SKM-1 treated with dmso at 0.1 percent for 144 hours (cell line): ENCODE measurements at regions not wholly inside any gene's neighbourhood (a gene's known extent, or its start where the extent isn't known, plus 50 kb on each side); places are given as distances from the start of the nearest gene placed in this dataset.

Source experiments
- DNase-seq: peaks from one replicate; lab custom pipeline; 2025; ENCODE audit not compliant: unreplicated experiment; lab: John Stamatoyannopoulos, UW

DNA sequence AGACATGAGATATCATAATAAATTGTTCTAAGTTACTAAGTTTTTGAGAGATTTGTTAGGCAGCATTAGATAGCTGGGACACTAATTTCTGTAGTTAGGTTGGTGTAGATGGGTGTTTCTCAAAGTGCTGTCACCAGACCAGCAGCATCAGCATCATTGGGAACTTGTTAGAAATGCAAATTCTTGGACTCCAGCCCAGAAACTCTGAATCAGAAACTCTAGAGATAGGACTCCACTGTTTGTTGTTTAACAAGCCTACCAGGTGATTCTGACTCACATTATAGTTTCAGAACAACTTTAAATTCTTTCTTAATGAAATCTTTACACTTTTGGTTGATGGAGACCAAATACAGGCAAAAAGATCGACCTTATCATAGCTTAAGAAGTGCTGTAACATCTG, 173.7 kb downstream of the PABPC4L start:
- DNase-seq = no peak

GRCh38 chr4:134024251-134024650, 177.3 kb downstream of the PABPC4L start:
- no peak for DNase-seq

GRCh38 chr4:134019657-134020056, 181.9 kb downstream of the PABPC4L start:
- DNase-seq = no peak

DNA sequence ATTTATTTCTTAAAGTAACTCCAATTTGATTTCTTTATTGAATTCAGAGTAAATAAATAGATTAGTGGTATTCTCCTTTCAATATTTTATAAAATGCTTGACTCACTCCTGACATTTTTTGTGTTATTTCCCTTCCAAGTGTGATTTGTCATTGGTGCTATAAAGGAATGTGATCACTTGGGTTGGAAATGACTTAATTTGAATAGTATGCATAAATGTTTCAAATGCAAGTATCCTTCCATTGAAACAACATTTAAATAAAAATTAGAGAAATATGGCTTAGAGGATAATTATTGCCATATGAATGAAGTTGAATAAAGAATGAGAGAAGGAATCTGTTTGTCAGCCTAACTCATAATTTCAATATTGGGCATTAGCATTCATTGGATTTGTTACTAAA, 182.7 kb downstream of the PABPC4L start:
- DNase-seq = no peak

GRCh38 chr4:134001057-134001456, 200.5 kb downstream of the PABPC4L start:
- no peak for DNase-seq

GRCh38 chr4:133997436-133997835, 204.2 kb downstream of the PABPC4L start:
- DNase-seq = no peak

DNA sequence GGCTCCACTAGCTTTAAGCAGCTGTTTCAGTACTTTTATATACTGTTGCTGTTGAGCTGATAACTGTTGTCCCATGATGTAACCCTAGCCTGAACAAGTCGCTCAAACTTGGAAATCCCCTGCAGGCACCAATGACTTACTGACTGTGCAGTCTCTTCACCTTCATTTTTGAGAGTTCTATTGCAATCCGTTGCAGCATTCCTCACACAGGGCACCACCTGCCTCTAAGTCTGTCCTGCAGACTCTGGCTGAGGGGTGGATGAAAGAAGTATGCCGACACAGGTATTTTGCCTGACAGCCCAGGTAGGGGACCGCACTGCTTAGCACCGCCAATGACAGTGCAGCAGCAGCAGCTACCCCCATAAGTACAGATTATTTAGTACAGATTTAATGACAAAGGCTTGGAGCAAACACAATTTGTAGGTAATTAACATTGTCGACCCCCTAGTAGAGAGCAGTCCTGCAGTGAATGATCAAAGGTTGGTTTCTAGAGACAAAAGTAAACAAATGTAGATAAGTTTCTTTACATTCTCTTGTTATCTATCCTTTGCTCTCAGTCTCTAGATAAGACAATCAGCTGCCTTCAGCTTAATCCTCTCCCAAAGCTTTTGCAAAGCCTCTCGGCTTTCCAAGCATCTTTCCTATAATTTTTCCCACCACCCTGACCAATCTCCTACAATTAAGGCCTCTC, 205.0 kb downstream of the PABPC4L start:
- DNase-seq = no peak

GRCh38 chr4:133995243-133995960, 206.2 kb downstream of the PABPC4L start:
- no peak for DNase-seq

GRCh38 chr4:133982533-133983224, 218.9 kb downstream of the PABPC4L start:
- DNase-seq = no peak

GRCh38 chr4:133981327-133981726, 220.3 kb downstream of the PABPC4L start:
- DNase-seq = no peak

DNA sequence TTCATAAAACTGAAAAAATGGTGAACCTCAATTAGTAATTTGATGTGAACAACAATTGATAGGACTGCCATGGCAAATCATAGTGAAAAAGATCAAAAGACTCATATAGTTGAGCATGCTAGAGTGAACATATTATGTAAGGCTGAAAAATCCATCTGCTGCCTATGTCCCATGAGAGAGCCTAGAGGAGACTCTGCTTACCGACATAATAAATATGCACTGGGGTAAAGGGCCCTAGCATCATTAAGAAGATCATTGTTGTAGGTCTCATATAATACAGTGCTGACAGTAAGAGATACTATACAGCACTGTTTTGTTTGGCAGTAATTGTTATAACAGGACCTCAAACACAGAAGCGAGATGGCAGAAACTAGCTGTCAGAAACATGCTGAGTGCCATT, 229.0 kb downstream of the PABPC4L start:
- no peak for DNase-seq

GRCh38 chr4:133969202-133969848, 232.3 kb downstream of the PABPC4L start:
- DNase-seq = no peak

DNA sequence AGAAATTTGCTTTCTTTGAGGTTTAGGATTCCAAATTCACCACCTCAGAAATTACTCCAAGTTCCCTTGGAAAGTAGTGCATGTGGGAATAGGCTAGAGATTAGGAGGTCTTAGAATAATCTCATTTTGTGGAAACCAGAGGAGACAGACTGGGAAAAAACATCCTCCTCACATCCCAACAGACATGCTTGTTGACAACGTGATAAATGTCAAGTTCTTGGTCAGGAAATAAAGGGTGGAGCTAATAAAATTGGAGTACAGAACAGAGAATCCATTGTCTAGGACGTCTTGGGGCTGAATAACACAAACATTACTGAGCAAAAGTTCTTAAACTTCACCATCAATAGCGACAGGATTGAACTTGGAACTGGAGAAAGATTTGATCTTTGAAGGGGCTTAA, 233.4 kb downstream of the PABPC4L start:
- no peak for DNase-seq

DNA sequence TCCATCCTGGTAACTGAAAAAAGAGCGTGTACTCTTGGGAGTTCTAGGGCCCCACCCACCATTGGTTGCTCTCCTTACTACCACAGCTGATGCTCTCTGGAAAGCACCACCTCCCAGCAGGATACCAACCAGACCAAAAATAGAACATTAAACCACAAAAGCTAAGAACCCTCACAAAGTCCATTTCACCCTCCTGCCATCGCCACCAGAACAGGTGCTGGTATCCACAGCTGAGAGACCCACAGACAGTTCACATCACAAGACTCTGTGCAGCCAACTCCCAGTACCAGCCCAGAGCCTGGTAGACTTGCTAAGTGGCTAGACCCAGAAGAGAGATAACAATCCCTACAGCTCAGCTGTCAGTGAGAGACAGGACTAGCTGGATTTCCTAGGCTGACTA, 240.6 kb downstream of the PABPC4L start:
- no peak for DNase-seq

DNA sequence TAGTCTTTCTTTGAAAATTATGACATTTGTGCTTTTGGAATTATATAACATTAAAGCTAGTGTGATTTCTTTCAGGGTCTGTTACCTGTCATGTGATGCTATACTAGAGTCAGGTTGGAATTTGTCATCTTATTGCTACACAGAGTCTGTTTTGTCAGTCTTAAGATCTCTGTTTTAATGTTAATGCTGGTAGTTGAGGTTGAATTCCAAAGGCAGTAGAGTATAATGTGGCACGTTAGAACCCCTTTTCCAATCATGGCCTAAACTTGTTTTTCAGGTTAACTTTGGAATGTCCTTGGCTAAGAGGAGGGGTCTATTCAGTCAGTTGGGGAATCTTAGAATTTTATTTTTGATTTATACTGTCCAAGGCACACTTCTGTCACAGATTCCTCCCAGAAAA, 258.5 kb downstream of the PABPC4L start:
- no peak for DNase-seq

- no peak for DNase-seq
These were observed 263.5 kb downstream of the PABPC4L start for GRCh38 chr4:133938061-133938460.

DNA sequence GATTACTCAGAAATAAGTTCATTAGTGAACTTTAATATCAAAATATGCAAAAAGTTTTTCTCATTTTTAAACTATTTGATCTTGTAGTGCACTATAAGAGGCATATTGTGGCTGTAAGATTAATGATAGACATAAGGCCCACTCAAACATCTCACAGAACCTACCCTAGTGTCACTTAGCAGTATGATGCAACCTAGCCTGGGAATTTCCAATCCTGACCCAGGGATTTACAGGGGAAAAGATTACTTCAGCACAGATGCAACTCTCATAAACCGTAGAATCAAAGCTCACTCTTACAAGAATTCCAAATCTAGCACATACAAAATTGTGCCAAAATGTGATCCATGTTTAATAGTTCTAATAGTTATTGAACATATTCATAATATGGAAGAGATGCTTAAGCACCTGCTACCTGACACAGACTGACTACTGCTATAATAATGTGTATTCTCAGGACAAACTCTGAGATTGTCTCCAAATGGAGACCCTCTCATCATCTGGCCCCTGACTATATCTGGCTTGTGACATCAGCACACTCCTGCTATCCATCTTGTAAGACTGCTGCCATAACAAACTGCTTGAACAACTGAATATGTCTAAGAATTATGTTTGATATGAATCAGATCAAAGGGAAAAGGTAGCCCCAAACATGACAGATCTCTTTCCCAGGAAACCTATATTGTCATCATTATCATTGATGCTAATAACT, 271.9 kb downstream of the PABPC4L start:
- no peak for DNase-seq

DNA sequence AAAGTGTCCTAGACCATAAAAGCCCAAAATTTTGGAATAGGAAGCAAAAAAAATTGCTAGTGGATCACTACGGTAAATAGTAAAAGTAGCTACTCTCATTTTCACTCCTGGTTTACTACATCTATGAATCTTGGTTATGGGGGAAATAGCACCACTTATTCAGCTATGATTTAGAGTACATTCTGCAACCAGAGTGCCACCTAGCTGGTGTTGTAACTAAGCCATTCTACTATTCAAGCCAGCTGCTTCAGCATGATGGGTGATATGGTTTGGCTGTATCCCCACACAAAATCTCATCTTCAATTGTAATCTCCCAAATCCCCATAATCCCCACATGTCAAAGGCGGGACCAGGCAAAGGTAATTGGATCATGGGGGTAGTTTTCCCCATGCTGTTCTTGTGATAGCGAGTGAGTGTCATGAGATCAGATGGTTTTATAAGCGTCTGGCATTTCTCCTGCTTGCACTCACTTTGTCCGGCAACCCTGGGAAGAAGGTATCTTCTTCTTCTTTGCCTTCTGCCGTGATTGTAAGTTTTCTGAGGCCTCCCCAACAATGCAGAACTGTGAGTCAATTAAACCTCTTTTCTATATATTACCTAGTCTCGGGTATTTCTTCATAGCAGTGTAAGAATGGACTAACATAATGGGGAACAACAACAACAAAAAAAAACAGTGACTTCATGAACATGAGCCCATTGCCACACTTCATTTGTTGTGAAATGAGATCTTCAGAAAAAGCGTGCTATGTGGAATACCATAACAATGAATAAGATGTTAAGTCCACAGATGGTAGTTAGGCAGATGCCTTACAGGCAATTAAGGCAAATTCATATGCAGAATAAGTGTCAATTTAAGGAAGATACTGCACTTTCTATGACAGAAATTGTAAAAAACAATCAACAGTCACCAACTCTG, 280.1 kb downstream of the PABPC4L start:
- no peak for DNase-seq

DNA sequence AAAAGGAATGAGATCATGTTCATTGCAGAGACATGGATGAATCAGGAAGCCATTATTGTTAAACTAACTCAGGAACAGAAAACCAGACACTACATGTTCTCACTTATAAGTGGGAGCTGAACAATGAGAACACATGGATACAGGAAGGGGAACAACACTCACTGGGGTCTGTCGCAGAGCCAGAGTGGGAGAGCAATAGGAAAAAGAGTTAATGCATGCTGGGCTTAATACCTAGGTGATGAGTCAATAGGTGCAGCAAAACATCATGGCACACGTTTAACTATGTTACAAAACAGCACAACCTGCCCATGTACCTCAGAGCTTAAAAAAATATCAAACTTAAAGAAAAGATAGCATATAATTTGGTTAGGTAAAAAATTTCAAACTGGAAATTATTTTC, 281.4 kb downstream of the PABPC4L start:
- DNase-seq = no peak

DNA sequence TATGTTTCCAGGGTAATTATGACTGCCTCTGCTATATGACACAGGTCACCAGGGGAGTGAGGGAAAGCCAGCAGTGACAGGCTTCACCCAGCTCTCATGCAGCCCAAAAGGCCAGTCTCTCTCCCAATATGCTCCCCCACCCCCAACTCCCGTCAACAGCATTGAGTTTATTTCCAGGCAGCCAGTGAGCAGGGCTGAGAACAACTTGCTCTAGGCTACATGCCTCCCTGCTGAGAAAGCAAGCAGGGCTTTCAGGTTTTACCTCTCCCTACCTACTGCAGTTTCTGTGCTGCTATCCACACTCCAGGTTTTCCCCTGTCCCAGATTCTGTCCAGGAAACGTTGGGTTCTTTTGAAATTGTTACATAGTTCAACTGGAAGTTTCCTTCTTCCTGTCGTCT, 291.4 kb downstream of the PABPC4L start:
- DNase-seq = no peak
